ENCODE measurements at regions not wholly inside any gene's neighbourhood (a gene's known extent, or its start where the extent isn't known, plus 50 kb on each side); places are given as distances from the start of the nearest gene placed in this dataset.

GRCh38 chr10:44831581-44831980 is 79.6 kb upstream of the TMEM72 start:
- TF ChIP-seq CTCF (IDR thresholded peaks at IDR 0.05) = no peak
- TF ChIP-seq EZH2 (IDR thresholded peaks at IDR 0.05; ENCODE audit: borderline replicate concordance, insufficient read depth, low read depth, low read length, poor library complexity, severe bottlenecking) = no peak
- CTCF ChIA-PET = no interaction called here
- intact Hi-C loops (cut with micrococcal nuclease) = no loop called here
- Mint-ChIP-seq H3K4me1 (no peaks in the 10 kb centered on the region), H3K4me3 (no peak overlapping the region), H3K27me3 (peaks cover 6% of the 10 kb centered on the region), H3K27ac (no peak overlapping the region), H3K9me3 (ENCODE audit: insufficient read depth) (no peaks in the 10 kb centered on the region)
- 71% methylated on average over 2 of the region's 4 CpGs for WGBS (ENCODE audit: insufficient coverage)
- no peaks in the 10 kb centered on the region for H3K27me3 ChIP-seq (replicated peaks in 1 of 4; ENCODE audit: control extremely low read depth in 1 of 4, control insufficient read depth in 3 of 4, insufficient read depth in 4 of 4, low read length in 3 of 4)
- no peaks in the 10 kb centered on the region for H3K9me3 ChIP-seq (ENCODE audit: control extremely low read depth in 1 of 3, control insufficient read depth in 2 of 3, insufficient read depth in 1 of 3, low read length in 2 of 3)
- H3K79me2 ChIP-seq (ENCODE audit: control insufficient read depth, insufficient read depth, low read length) = no peaks in the 10 kb centered on the region
- no peak overlapping the region for H3K4me2 ChIP-seq (replicated peaks; ENCODE audit: low read depth, low read length, poor library complexity, severe bottlenecking)
- H3K4me1 ChIP-seq (ENCODE audit: control insufficient read depth in 2 of 2, insufficient read depth in 2 of 2, low read length in 2 of 2) = no peaks in the 10 kb centered on the region
- no peak overlapping the region for H3K4me3 ChIP-seq (ENCODE audit: control extremely low read depth in 1 of 5, extremely low read depth in 1 of 5, insufficient read depth in 1 of 5, low read depth in 2 of 5, low read length in 4 of 5)
- POLR2A ChIA-PET = no interaction called here
- no peak overlapping the region for H2AFZ ChIP-seq (ENCODE audit: insufficient read depth, low read depth, low read length, poor library complexity, severe bottlenecking)
- DNase-seq (no peak), ATAC-seq (ENCODE audit: low read depth) (no peak)
- no peak overlapping the region for H3K27ac ChIP-seq (ENCODE audit: low read length in 2 of 2)
- H3K9ac ChIP-seq (ENCODE audit: low read length) = no peak overlapping the region
- H3K36me3 ChIP-seq (replicated peaks in 1 of 2; ENCODE audit: control extremely low read depth in 1 of 2, control insufficient read depth in 1 of 2, extremely low read depth in 1 of 2, insufficient read depth in 2 of 2, low read length in 1 of 2) = no peaks in the 10 kb centered on the region
- H4K20me1 ChIP-seq (ENCODE audit: control insufficient read depth, insufficient read depth, low read length, poor library complexity, severe bottlenecking) = no peaks in the 10 kb centered on the region

- no peaks in the 10 kb centered on the region for H3K79me2 ChIP-seq (ENCODE audit: control insufficient read depth, insufficient read depth, low read length)
- Mint-ChIP-seq H3K27ac (no peak overlapping the region), H3K9me3 (ENCODE audit: insufficient read depth) (no peaks in the 10 kb centered on the region), H3K27me3 (peaks cover 3% of the 10 kb centered on the region), H3K4me1 (no peaks in the 10 kb centered on the region), H3K4me3 (no peak overlapping the region)
- intact Hi-C loops (cut with micrococcal nuclease) = no loop called here
- ChIA-PET CTCF (no interaction called here), POLR2A (no interaction called here)
- ATAC-seq (ENCODE audit: low read depth) = no peak
- WGBS (ENCODE audit: insufficient coverage) = 90% methylated on average over 2 of the region's 6 CpGs
- no peak overlapping the region for H3K9ac ChIP-seq (ENCODE audit: low read length)
- no peak for DNase-seq
- H3K27ac ChIP-seq (ENCODE audit: low read length in 2 of 2) = no peak overlapping the region
- no peak for TF ChIP-seq CTCF (IDR thresholded peaks at IDR 0.05)
- TF ChIP-seq EZH2 (IDR thresholded peaks at IDR 0.05; ENCODE audit: borderline replicate concordance, insufficient read depth, low read depth, low read length, poor library complexity, severe bottlenecking) = no peak
- H3K4me3 ChIP-seq (ENCODE audit: control extremely low read depth in 1 of 5, extremely low read depth in 1 of 5, insufficient read depth in 1 of 5, low read depth in 2 of 5, low read length in 4 of 5) = no peak overlapping the region
- H3K4me1 ChIP-seq (ENCODE audit: control insufficient read depth in 2 of 2, insufficient read depth in 2 of 2, low read length in 2 of 2) = no peaks in the 10 kb centered on the region
- no peaks in the 10 kb centered on the region for H4K20me1 ChIP-seq (ENCODE audit: control insufficient read depth, insufficient read depth, low read length, poor library complexity, severe bottlenecking)
- no peaks in the 10 kb centered on the region for H3K27me3 ChIP-seq (replicated peaks in 1 of 4; ENCODE audit: control extremely low read depth in 1 of 4, control insufficient read depth in 3 of 4, insufficient read depth in 4 of 4, low read length in 3 of 4)
- no peak overlapping the region for H3K4me2 ChIP-seq (replicated peaks; ENCODE audit: low read depth, low read length, poor library complexity, severe bottlenecking)
- no peaks in the 10 kb centered on the region for H3K36me3 ChIP-seq (replicated peaks in 1 of 2; ENCODE audit: control extremely low read depth in 1 of 2, control insufficient read depth in 1 of 2, extremely low read depth in 1 of 2, insufficient read depth in 2 of 2, low read length in 1 of 2)
- no peaks in the 10 kb centered on the region for H3K9me3 ChIP-seq (ENCODE audit: control extremely low read depth in 1 of 3, control insufficient read depth in 2 of 3, insufficient read depth in 1 of 3, low read length in 2 of 3)
- H2AFZ ChIP-seq (ENCODE audit: insufficient read depth, low read depth, low read length, poor library complexity, severe bottlenecking) = no peak overlapping the region
These were observed 78.3 kb upstream of the TMEM72 start for GRCh38 chr10:44832595-44833390.

Data from B cell (primary cell).